GM12874 (cell line): ENCODE measurements at regions not wholly inside any gene's neighbourhood (a gene's known extent, or its start where the extent isn't known, plus 50 kb on each side); places are given as distances from the start of the nearest gene placed in this dataset.

Experiments used
- TF ChIP-seq, protein P1 (sequence below): IDR thresholded peaks from 2 replicates; pipeline ENCODE4 v1.5.1; 2011; ENCODE audit warnings: low read depth, mild to moderate bottlenecking, control low read depth, low read length, moderate library complexity; ENCODE audit not compliant: insufficient read depth

DNA sequence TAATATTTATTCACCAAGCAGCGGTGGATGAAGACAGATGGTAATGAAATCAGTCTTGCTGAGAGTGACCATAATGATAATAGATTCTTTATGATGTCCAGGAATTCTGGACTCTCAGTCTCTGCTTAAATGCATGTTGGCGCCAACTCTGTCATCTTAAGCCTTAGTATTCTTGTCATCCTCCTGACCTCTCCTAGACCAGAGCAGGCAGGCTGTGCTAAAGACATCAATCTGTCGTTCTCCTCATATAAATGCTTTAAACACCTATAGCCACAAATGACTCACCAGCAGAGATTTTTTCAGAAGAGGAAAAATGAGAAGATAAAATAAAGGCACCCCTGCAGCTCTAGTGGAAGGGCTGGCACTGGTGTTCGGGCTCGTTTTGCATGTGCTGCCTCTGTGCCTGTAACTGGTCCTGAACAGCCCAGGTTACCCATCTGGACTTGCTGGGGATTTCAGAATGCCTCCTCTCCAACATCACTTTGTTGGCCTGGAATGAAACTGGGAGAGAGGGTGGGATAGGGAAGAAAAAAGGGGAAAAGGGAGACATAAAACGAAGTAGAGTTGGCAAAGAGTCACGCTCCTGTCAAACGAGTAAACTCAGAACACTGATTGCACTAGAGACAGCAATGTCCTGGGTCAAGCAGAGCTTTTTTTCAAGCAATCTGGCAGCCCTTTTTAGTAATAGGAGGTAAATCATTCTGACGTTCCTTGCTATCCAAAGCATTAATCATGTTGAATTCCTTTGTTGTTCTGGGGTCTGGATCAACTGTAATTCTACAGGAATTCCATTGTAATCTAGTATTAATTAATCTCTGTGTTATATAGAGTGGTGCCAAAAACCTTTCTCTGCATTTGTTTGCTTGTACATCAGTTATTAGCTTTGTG is 195.5 kb upstream of the CLINT1 start:
- TF ChIP-seq, protein P1, sequence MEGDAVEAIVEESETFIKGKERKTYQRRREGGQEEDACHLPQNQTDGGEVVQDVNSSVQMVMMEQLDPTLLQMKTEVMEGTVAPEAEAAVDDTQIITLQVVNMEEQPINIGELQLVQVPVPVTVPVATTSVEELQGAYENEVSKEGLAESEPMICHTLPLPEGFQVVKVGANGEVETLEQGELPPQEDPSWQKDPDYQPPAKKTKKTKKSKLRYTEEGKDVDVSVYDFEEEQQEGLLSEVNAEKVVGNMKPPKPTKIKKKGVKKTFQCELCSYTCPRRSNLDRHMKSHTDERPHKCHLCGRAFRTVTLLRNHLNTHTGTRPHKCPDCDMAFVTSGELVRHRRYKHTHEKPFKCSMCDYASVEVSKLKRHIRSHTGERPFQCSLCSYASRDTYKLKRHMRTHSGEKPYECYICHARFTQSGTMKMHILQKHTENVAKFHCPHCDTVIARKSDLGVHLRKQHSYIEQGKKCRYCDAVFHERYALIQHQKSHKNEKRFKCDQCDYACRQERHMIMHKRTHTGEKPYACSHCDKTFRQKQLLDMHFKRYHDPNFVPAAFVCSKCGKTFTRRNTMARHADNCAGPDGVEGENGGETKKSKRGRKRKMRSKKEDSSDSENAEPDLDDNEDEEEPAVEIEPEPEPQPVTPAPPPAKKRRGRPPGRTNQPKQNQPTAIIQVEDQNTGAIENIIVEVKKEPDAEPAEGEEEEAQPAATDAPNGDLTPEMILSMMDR = no peak

DNA sequence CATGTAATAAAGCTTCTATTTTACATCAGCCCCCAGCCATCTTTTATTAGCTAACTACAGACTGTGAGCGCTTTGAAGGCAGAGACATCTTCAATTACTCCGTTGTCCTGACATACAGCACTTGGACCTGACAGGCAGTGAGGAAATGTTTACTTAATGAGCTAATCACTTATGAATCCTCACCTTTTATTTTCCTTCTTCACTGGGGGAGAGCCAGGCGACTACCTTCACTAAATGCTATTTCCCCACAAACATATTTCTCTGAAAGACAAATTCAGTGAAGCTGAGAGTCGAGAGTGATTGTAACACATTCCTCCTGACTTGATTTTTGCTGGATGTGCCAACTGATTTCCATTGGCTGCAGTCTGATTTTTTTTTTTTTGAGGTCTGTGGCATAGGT is 192.1 kb upstream of the CLINT1 start:
- TF ChIP-seq, protein P1 = no peak

DNA sequence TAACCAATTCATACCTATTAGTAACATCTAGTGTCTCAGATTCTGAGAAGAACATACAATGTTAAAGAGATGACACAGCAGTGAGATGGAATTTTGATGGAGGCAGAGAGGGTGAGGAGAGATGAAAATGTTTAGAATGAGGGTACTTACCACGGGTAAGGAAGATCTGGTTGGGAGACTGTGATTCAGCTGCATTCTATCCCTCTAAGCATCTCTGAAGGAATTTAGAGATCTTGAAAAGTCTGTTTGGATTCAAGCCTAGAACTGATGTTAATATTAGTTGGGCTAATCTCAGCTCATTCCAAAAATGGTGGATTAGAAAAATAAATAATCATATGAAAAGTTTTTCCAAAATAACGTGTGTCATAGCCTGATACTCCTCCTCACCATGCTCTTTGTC is 191.5 kb upstream of the CLINT1 start:
- TF ChIP-seq, protein P1 = no peak

DNA sequence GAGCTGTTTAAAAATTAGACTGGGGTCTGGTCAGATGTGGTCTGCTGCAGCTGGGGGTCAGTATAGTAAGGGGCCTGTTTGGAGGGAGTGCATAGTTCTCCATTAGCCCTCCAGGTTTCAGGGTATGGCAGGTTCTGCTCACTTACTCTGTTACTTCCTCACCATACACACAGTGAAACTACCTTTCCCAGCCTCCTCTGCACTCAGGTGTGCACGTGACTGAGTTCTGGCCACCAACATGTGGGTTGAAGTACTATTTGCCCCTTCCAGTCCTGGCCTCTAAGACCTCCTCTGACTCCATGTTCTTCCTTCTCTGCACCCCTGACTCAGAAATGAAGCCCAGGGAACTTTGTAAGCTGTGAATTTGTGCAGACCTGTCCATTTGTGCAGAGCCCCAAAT is 190.5 kb upstream of the CLINT1 start:
- TF ChIP-seq, protein P1 = no peak

DNA sequence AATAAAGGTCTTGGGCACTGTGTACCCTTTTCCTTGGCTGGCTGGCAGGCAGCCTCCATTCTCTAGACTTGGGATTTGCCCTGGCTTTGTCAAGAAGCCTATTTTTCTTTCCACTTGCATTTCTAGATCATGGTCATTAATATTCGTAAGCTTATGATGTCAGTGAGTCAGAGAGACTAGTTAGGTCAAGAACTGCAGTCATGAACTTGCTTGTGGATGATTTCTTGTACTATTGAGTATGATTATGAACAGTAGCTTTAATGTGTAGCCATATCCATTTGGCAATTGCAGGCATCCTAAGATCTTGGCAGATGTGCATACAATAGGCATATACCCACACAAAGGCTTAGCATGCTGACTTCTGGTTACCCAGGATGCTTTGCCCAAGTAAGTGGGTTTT is 186.8 kb upstream of the CLINT1 start:
- TF ChIP-seq, protein P1 = no peak

DNA sequence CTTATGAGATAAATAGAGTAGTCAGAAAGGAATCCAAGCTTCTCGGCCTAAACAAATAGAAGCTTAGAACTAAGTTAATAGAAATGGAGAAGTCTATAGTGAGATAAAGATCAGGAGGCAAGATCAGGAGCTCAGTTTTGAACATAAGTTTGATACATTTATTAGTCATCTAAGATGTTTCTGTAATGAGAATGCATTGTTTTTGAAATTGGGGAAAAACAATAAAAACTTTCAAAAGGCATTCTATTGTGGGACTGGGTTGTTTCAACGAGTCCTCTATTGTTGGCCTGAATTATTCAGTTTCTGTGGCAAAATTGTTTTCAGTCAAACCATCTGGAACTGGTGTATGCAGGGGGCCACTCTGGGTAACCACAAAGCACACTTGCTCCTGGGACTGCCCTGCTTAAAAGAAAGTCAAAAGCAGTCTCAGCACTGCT is 181.0 kb upstream of the CLINT1 start:
- TF ChIP-seq, protein P1 = no peak

DNA sequence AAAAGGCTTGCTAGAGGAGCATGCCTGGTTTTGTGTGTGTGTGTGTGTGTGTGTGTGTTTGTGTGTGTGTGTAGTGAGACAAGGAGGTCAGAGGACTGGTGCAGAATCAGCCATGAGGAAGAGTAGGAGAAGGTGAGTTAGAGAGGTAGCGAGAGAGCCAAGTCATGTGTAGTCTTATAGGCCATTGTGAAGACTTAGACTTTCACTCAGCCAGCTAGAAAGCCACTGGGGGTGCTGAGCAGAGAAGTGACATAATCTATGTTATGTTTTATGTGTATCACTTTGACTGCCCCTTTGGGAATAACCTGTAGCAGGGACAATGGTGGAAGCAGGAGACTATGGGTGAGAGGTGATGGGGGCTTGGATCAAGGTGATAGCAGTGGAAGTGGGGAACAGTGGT is 180.5 kb upstream of the CLINT1 start:
- TF ChIP-seq, protein P1 = no peak
